Fibroblast of villous mesenchyme (primary cell): ENCODE measurements at regions not wholly inside any gene's neighbourhood (a gene's known extent, or its start where the extent isn't known, plus 50 kb on each side); places are given as distances from the start of the nearest gene placed in this dataset.

Source experiments
- DNase-seq: peaks from one replicate; pipeline ENCODE4 v3.0.0-alpha.2; 2010; ENCODE audit warnings: low read depth
- H3K4me3 ChIP-seq: 2 replicates; pipeline ENCODE4 v1.5.1; 2011; ENCODE audit warnings: low read depth, mild to moderate bottlenecking, low read length
- TF ChIP-seq, protein P1 (sequence below): IDR thresholded peaks from 2 replicates; pipeline ENCODE4 v1.5.1; 2012; ENCODE audit warnings: low read depth, mild to moderate bottlenecking, low read length; ENCODE audit not compliant: insufficient read depth

DNA sequence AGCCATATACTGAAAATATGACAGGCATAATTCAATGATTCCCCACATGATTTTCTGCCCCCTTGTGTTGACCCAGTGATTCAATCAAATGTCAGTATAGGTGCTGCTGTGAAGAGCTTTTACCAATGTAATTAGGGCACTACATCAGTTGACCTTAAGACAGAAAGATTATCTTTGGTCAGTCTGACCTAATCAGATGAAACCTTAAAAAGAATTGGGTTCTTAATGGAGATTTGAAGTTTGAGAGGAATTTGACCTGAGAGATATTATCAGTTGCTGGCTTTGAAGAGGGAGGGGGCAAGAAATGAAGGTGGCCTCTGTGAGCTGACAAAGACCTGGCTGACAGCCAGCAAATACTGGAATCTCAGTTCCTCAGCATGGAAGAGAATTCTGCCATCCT, 358.7 kb upstream of the CA10 start:
- TF ChIP-seq, protein P1, sequence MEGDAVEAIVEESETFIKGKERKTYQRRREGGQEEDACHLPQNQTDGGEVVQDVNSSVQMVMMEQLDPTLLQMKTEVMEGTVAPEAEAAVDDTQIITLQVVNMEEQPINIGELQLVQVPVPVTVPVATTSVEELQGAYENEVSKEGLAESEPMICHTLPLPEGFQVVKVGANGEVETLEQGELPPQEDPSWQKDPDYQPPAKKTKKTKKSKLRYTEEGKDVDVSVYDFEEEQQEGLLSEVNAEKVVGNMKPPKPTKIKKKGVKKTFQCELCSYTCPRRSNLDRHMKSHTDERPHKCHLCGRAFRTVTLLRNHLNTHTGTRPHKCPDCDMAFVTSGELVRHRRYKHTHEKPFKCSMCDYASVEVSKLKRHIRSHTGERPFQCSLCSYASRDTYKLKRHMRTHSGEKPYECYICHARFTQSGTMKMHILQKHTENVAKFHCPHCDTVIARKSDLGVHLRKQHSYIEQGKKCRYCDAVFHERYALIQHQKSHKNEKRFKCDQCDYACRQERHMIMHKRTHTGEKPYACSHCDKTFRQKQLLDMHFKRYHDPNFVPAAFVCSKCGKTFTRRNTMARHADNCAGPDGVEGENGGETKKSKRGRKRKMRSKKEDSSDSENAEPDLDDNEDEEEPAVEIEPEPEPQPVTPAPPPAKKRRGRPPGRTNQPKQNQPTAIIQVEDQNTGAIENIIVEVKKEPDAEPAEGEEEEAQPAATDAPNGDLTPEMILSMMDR = no peak
- no peak for DNase-seq
- H3K4me3 ChIP-seq = no peak overlapping the region

DNA sequence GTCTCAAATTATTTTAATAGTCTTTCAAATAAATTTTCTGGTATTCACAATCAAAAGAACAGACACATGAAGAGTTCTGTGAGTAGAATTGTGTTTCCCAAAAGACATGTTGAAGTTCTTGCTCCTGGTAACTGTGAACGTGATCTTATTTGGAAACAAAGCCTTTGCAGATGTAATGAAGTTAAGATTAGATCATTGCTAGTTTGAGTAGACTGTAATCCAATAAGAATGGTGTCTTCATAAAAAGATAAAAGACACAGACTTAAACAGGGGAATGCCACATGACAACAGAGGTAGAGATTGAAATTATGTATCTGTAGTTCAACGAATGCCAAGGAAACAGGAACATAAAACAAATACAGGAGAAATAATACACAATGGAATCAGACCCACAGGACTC, 357.4 kb upstream of the CA10 start:
- TF ChIP-seq, protein P1 = no peak
- H3K4me3 ChIP-seq = no peak overlapping the region
- no peak for DNase-seq

DNA sequence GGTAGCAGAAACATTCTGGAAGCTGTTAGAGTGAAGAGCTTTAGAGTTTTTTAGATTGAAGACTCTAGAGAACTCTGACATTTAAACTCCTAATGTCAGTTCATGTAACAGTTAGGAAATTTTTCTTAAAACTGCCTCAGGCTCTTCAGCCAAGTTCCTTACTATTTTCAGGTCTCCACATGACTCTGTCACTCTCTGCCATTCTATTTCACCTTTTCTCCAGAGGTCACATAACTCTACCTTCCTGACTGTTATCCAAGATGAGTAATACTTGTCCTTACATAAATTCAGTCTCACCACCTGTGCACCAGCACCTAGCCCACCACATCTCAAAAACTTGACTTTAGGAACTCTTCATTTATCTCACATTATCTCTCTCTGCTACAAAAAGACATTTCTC, 347.1 kb upstream of the CA10 start:
- H3K4me3 ChIP-seq = no peak overlapping the region
- TF ChIP-seq, protein P1 = no peak
- DNase-seq = no peak

DNA sequence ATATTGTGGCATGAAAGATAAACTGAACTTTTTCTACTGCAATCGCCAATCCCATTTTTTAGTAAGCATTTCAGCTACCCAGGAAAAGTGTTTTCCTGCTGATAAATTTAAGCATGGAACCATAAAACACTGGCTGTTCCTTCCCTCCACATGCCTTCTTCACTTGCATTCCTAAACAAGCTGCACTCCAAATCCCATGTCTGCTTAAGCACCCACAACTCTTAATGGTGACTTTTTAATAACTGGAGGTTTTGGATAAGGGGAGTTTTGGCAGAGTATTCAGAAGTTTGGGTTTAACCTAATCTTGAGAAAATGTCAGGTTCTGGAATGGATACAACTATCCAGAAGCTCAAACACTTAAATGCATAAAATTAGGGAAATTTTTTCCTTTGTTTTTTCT, 345.6 kb upstream of the CA10 start:
- no peak for DNase-seq
- TF ChIP-seq, protein P1 = no peak

DNA sequence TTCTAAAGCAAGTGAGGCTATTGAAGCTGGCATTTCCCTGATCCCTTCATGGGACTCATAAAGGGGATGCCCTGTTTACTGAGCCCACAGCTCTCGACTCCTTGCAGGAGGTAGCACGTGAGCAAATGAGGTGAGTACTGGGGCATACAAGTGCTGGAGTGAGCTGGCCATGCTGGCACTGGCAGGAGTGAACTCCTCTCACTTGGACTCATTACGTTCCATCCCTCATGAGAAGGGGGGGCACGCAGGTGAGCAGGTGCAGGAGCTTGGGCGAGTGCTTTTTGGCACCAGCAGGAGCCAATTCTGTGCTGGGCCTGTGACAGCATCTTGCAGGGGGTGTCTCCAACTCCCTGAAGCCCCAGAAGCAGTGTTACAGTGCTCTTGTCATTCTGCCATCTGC, 337.1 kb upstream of the CA10 start:
- TF ChIP-seq, protein P1 = no peak
- H3K4me3 ChIP-seq = no peak overlapping the region
- DNase-seq = no peak

More for the DNA sequence above, 345.6 kb upstream of the CA10 start:
- no peak overlapping the region for H3K4me3 ChIP-seq

DNA sequence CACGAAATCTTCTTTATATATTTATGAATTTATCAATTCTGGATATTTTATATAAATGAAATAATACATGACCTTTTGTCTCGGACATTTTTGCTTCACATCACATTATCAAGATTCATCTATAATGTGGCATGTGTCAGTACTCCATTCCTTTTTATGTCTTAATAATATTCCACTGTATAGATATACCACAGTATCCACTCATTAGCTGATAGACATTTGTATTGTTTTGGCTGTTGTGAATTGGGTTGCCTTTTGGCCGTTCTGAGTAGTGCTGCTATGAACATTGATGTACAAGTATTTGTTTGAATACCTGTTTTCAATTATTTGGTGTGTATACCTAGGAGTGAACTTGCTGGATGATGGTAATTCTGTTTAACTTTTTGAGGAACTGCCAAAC, 323.8 kb upstream of the CA10 start:
- no peak for DNase-seq
- TF ChIP-seq, protein P1 = no peak
- H3K4me3 ChIP-seq = no peak overlapping the region
